Ishikawa (cell line): ENCODE measurements at regions not wholly inside any gene's neighbourhood (a gene's known extent, or its start where the extent isn't known, plus 50 kb on each side); places are given as distances from the start of the nearest gene placed in this dataset.

ENCODE experiments used
- CEBPB ChIP-seq: IDR thresholded peaks from 2 replicates; pipeline ENCODE4 v1.6.1; 2012
- CREB1 ChIP-seq: IDR thresholded peaks from 2 replicates; pipeline ENCODE4 v1.6.1; 2012; ENCODE audit warnings: low read depth
- EGR1 ChIP-seq: IDR thresholded peaks from 2 replicates; pipeline ENCODE4 v1.6.1; 2012
- EP300 ChIP-seq: IDR thresholded peaks from 2 replicates; pipeline ENCODE4 v1.6.1; 2012; ENCODE audit warnings: borderline replicate concordance
- FOXM1 ChIP-seq: IDR thresholded peaks from 2 replicates; pipeline ENCODE4 v1.6.1; 2012; ENCODE audit warnings: low read depth, borderline replicate concordance
- NFIC ChIP-seq: IDR thresholded peaks from 2 replicates; pipeline ENCODE4 v1.6.1; 2012
- RAD21 ChIP-seq: IDR thresholded peaks from 2 replicates; pipeline ENCODE4 v1.6.1; 2012; ENCODE audit warnings: low read depth
- TAF1 ChIP-seq: IDR thresholded peaks from 2 replicates; pipeline ENCODE4 v1.6.1; 2012; ENCODE audit warnings: low read depth, mild to moderate bottlenecking
- TCF12 ChIP-seq: IDR thresholded peaks from 2 replicates; pipeline ENCODE4 v1.6.1; 2012; ENCODE audit warnings: low read depth
- TEAD4 ChIP-seq: IDR thresholded peaks from 2 replicates; pipeline ENCODE4 v1.6.1; 2012
- YY1 ChIP-seq: IDR thresholded peaks from 2 replicates; pipeline ENCODE4 v1.6.1; 2012; ENCODE audit warnings: low read depth
- ZBTB7A ChIP-seq: IDR thresholded peaks from 2 replicates; pipeline ENCODE4 v1.6.1; 2012; ENCODE audit warnings: low read depth
- TF ChIP-seq, protein P1 (sequence below): IDR thresholded peaks from 2 replicates; pipeline ENCODE4 v1.6.1; 2012; ENCODE audit warnings: low read depth, mild to moderate bottlenecking
- TF ChIP-seq, protein P2 (sequence below): IDR thresholded peaks from 2 replicates; pipeline ENCODE4 v1.6.1; 2012
- TF ChIP-seq, protein P3 (sequence below): IDR thresholded peaks from 2 replicates; pipeline ENCODE4 v1.6.1; 2012

DNA sequence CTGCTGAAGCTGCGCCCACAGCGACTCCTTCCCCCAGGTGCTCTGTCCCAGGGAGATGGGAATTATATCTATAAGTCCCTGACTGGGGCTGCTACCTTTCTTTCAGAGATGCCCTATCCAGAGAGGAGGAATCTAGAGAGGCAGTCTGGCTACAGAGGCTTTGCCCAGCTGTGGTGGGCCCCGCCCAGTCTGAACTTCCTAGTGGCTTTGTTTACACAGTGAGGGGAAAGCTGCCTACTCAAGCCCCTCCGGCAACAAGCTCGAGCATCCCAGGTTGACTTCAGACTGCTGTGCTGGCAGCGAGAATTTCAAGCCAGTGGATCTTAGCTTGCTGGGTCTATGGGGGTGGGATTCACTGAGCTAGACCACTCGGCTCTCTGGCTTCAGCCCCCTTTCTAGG, 152.5 kb upstream of the MAP3K7 start:
- TF ChIP-seq, protein P1, sequence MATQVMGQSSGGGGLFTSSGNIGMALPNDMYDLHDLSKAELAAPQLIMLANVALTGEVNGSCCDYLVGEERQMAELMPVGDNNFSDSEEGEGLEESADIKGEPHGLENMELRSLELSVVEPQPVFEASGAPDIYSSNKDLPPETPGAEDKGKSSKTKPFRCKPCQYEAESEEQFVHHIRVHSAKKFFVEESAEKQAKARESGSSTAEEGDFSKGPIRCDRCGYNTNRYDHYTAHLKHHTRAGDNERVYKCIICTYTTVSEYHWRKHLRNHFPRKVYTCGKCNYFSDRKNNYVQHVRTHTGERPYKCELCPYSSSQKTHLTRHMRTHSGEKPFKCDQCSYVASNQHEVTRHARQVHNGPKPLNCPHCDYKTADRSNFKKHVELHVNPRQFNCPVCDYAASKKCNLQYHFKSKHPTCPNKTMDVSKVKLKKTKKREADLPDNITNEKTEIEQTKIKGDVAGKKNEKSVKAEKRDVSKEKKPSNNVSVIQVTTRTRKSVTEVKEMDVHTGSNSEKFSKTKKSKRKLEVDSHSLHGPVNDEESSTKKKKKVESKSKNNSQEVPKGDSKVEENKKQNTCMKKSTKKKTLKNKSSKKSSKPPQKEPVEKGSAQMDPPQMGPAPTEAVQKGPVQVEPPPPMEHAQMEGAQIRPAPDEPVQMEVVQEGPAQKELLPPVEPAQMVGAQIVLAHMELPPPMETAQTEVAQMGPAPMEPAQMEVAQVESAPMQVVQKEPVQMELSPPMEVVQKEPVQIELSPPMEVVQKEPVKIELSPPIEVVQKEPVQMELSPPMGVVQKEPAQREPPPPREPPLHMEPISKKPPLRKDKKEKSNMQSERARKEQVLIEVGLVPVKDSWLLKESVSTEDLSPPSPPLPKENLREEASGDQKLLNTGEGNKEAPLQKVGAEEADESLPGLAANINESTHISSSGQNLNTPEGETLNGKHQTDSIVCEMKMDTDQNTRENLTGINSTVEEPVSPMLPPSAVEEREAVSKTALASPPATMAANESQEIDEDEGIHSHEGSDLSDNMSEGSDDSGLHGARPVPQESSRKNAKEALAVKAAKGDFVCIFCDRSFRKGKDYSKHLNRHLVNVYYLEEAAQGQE: no peak
- TF ChIP-seq TEAD4 (no peak), ZBTB7A (no peak), CREB1 (no peak)

DNA sequence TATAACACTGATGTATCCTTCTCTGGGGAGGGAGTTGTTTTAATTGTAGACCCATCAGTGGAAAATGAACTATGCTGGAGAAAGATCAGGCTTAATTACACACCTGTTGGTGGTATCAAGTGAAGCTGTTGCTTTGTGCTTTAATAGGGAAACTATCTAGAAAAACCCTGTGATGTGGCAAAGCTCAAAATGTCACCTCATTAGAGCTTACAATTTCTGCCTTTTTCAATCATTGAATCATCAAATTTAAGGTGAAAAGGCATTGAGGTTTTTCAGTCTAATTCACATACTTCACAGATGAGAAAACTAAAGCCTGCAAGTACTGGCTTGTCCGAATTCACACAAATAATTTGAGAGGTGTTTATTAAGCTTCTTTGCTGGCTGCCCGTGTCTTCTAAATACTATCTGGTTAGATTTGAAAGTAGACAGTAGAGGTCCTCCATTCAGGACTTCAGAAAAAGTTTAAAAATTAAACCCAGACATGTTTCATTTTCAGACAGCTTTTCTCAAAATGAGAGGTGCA, 143.3 kb upstream of the MAP3K7 start:
- TF ChIP-seq EP300 (no peak), TCF12 (no peak), NFIC (no peak), RAD21 (no peak), EGR1 (no peak), ZBTB7A (no peak), TEAD4 (no peak), CEBPB (no peak), TAF1 (no peak), YY1 (no peak), CREB1 (no peak), FOXM1 (no peak)
- TF ChIP-seq, protein P1: no peak
- TF ChIP-seq, protein P2, sequence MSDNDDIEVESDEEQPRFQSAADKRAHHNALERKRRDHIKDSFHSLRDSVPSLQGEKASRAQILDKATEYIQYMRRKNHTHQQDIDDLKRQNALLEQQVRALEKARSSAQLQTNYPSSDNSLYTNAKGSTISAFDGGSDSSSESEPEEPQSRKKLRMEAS: no peak
- TF ChIP-seq, protein P3, sequence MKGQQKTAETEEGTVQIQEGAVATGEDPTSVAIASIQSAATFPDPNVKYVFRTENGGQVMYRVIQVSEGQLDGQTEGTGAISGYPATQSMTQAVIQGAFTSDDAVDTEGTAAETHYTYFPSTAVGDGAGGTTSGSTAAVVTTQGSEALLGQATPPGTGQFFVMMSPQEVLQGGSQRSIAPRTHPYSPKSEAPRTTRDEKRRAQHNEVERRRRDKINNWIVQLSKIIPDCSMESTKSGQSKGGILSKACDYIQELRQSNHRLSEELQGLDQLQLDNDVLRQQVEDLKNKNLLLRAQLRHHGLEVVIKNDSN: no peak

DNA sequence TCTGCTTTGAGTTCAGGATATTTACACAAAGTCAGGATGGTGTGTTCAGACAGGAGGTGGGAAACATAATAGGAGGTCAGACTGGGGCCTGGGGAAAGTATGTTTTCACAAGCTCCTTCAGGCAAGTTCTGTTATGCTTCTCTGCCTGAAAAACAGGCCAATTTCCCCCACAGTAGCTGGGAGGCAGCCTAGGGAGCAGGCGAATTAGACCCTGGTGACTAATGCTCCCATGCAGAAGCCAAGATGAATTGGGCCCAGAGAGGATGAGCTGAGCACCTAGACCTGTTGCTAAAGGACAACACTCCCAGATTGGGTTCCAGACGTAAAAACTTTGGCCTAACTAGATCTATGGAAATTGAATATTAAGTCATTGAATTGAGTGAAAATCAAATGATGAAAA, 142.2 kb upstream of the MAP3K7 start:
- TF ChIP-seq, protein P1: no peak
- no peak for TF ChIP-seq YY1
- TF ChIP-seq, protein P2: no peak
- TF ChIP-seq CREB1: no peak
- TF ChIP-seq EGR1: no peak
- no peak for TF ChIP-seq TEAD4
- TF ChIP-seq CEBPB: no peak
- no peak for TF ChIP-seq TCF12
- TF ChIP-seq, protein P3: no peak
- no peak for TF ChIP-seq EP300
- TF ChIP-seq RAD21: no peak
- no peak for TF ChIP-seq NFIC
- TF ChIP-seq FOXM1: no peak
- no peak for TF ChIP-seq TAF1
- no peak for TF ChIP-seq ZBTB7A

DNA sequence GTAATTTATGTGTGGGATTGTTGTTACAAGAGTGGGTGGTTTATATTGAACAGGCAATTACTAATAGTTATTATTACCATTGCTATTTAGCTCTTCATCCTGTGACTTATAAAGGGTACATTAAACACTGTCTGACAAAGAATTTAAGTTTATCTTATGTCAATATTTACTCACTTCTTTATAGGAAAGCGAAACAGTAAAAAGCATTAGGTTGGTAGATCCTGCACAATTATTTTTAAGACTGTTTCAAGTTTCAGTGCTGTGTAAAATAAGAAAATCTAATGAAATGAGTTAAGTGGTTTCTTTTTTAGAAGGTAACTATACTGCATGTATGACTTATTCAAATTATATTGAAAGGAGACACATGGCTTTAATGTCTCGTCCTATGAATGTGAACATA, 135.8 kb upstream of the MAP3K7 start:
- TF ChIP-seq CEBPB (no peak), RAD21 (no peak), FOXM1 (no peak), EGR1 (no peak), TAF1 (no peak), TEAD4 (no peak), ZBTB7A (no peak), CREB1 (no peak), TCF12 (no peak), YY1 (no peak), NFIC (no peak), EP300 (no peak)
- TF ChIP-seq, protein P1: no peak
- TF ChIP-seq, protein P2: no peak
- TF ChIP-seq, protein P3: no peak
